ENCODE measurements at regions not wholly inside any gene's neighbourhood (a gene's known extent, or its start where the extent isn't known, plus 50 kb on each side); places are given as distances from the start of the nearest gene placed in this dataset.

DNA sequence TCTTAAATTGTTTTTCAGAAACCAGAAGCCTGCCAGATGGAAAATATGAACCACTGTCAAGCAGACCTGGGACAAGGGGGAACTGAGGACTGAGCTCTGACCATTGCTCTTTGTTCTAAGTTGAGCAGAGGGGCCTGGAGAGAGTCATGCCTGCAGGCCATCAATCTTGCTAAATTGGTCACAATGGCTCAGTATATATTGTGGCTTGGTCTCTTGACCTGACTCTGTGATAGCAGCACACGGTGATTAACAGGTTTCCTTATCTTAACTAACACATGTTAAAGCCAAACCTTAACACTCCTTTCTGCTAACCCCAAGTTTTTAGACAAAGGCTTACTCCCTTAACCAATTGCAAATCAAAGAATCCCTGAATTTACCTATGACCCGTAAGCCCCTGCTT is 1281.2 kb upstream of the NUDT12 start:
- TF ChIP-seq EGR1 (IDR thresholded peaks at IDR 0.05; ENCODE audit: low read depth in 2 of 2) (no peak), YY1 (IDR thresholded peaks at IDR 0.05) (no peak), TAF1 (conservative IDR thresholded peaks at IDR 0.05) (no peak), FOXA2 (IDR thresholded peaks at IDR 0.05) (no peak), SP1 (IDR thresholded peaks at IDR 0.05) (no peak), FOXA1 (IDR thresholded peaks at IDR 0.05) (no peak), HNF4G (IDR thresholded peaks at IDR 0.05) (no peak)
- TF ChIP-seq, protein P1, sequence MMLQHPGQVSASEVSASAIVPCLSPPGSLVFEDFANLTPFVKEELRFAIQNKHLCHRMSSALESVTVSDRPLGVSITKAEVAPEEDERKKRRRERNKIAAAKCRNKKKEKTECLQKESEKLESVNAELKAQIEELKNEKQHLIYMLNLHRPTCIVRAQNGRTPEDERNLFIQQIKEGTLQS (IDR thresholded peaks at IDR 0.05), result no peak
- TF ChIP-seq, protein P2, sequence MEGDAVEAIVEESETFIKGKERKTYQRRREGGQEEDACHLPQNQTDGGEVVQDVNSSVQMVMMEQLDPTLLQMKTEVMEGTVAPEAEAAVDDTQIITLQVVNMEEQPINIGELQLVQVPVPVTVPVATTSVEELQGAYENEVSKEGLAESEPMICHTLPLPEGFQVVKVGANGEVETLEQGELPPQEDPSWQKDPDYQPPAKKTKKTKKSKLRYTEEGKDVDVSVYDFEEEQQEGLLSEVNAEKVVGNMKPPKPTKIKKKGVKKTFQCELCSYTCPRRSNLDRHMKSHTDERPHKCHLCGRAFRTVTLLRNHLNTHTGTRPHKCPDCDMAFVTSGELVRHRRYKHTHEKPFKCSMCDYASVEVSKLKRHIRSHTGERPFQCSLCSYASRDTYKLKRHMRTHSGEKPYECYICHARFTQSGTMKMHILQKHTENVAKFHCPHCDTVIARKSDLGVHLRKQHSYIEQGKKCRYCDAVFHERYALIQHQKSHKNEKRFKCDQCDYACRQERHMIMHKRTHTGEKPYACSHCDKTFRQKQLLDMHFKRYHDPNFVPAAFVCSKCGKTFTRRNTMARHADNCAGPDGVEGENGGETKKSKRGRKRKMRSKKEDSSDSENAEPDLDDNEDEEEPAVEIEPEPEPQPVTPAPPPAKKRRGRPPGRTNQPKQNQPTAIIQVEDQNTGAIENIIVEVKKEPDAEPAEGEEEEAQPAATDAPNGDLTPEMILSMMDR (IDR thresholded peaks at IDR 0.05; ENCODE audit: low read depth, low read length, missing input control), result no peak
- TF ChIP-seq, protein P3, sequence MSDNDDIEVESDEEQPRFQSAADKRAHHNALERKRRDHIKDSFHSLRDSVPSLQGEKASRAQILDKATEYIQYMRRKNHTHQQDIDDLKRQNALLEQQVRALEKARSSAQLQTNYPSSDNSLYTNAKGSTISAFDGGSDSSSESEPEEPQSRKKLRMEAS (IDR thresholded peaks at IDR 0.05), result no peak
- TF ChIP-seq, protein P4, sequence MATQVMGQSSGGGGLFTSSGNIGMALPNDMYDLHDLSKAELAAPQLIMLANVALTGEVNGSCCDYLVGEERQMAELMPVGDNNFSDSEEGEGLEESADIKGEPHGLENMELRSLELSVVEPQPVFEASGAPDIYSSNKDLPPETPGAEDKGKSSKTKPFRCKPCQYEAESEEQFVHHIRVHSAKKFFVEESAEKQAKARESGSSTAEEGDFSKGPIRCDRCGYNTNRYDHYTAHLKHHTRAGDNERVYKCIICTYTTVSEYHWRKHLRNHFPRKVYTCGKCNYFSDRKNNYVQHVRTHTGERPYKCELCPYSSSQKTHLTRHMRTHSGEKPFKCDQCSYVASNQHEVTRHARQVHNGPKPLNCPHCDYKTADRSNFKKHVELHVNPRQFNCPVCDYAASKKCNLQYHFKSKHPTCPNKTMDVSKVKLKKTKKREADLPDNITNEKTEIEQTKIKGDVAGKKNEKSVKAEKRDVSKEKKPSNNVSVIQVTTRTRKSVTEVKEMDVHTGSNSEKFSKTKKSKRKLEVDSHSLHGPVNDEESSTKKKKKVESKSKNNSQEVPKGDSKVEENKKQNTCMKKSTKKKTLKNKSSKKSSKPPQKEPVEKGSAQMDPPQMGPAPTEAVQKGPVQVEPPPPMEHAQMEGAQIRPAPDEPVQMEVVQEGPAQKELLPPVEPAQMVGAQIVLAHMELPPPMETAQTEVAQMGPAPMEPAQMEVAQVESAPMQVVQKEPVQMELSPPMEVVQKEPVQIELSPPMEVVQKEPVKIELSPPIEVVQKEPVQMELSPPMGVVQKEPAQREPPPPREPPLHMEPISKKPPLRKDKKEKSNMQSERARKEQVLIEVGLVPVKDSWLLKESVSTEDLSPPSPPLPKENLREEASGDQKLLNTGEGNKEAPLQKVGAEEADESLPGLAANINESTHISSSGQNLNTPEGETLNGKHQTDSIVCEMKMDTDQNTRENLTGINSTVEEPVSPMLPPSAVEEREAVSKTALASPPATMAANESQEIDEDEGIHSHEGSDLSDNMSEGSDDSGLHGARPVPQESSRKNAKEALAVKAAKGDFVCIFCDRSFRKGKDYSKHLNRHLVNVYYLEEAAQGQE (IDR thresholded peaks at IDR 0.05), result no peak

All from liver (tissue), 3 donors.